ENCODE measurements at regions not wholly inside any gene's neighbourhood (a gene's known extent, or its start where the extent isn't known, plus 50 kb on each side); places are given as distances from the start of the nearest gene placed in this dataset.

GRCh38 chr1:185581020-185581419 lies 153.2 kb upstream of the HMCN1 start:
- H3K27ac ChIP-seq = no peak overlapping the region
- TF ChIP-seq CTCF (conservative IDR thresholded peaks at IDR 0.05) (no peak), ZFX (IDR thresholded peaks at IDR 0.05) (no peak)

GRCh38 chr1:185578293-185578692 lies 155.9 kb upstream of the HMCN1 start:
- TF ChIP-seq ZFX (IDR thresholded peaks at IDR 0.05) (no peak), CTCF (conservative IDR thresholded peaks at IDR 0.05) (no peak)
- no peak overlapping the region for H3K27ac ChIP-seq

GRCh38 chr1:185574139-185574875 lies 159.9 kb upstream of the HMCN1 start:
- TF ChIP-seq CTCF (conservative IDR thresholded peaks at IDR 0.05) (no peak), ZFX (IDR thresholded peaks at IDR 0.05) (no peak)
- no peak overlapping the region for H3K27ac ChIP-seq

GRCh38 chr1:185573677-185574076 lies 160.5 kb upstream of the HMCN1 start:
- no peak for TF ChIP-seq CTCF (conservative IDR thresholded peaks at IDR 0.05)
- TF ChIP-seq ZFX (IDR thresholded peaks at IDR 0.05) = no peak
- H3K27ac ChIP-seq = no peak overlapping the region

GRCh38 chr1:185573162-185573561 lies 161.0 kb upstream of the HMCN1 start:
- no peak for TF ChIP-seq CTCF (conservative IDR thresholded peaks at IDR 0.05)
- TF ChIP-seq ZFX (IDR thresholded peaks at IDR 0.05) = no peak
- no peak overlapping the region for H3K27ac ChIP-seq

- no peak overlapping the region for H3K27ac ChIP-seq
- TF ChIP-seq CTCF (conservative IDR thresholded peaks at IDR 0.05) = no peak
- no peak for TF ChIP-seq ZFX (IDR thresholded peaks at IDR 0.05)
Observed at GRCh38 chr1:185570962-185571361, 163.2 kb upstream of the HMCN1 start.

GRCh38 chr1:185568155-185569123 lies 165.8 kb upstream of the HMCN1 start:
- TF ChIP-seq ZFX (IDR thresholded peaks at IDR 0.05) = no peak
- no peak for TF ChIP-seq CTCF (conservative IDR thresholded peaks at IDR 0.05)
- no peak overlapping the region for H3K27ac ChIP-seq

All from C4-2B (cell line).